ENCODE measurements at regions not wholly inside any gene's neighbourhood (a gene's known extent, or its start where the extent isn't known, plus 50 kb on each side); places are given as distances from the start of the nearest gene placed in this dataset.

DNA sequence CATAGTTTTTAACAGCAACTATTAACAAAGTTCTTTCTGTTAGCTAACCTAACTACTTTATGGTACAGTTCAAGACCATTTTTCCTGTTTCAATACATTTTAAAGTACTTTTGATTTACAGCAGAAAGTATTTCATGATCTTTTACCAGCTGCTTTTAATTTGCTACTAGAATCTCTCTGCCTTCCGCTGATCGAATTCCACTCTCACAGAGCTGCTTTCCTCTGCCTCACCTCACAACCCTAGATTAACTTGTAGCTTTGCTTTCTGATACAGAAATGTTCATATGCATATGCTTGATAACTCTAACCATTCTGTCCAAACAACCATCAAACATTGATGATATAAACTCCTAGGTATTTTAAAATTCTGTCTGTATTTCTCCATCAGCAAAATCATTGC, 463.2 kb upstream of the ZEB2 start:
- TF ChIP-seq, protein P1, sequence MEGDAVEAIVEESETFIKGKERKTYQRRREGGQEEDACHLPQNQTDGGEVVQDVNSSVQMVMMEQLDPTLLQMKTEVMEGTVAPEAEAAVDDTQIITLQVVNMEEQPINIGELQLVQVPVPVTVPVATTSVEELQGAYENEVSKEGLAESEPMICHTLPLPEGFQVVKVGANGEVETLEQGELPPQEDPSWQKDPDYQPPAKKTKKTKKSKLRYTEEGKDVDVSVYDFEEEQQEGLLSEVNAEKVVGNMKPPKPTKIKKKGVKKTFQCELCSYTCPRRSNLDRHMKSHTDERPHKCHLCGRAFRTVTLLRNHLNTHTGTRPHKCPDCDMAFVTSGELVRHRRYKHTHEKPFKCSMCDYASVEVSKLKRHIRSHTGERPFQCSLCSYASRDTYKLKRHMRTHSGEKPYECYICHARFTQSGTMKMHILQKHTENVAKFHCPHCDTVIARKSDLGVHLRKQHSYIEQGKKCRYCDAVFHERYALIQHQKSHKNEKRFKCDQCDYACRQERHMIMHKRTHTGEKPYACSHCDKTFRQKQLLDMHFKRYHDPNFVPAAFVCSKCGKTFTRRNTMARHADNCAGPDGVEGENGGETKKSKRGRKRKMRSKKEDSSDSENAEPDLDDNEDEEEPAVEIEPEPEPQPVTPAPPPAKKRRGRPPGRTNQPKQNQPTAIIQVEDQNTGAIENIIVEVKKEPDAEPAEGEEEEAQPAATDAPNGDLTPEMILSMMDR (IDR thresholded peaks at IDR 0.05): no peak
- no peak for TF ChIP-seq EZH2 (IDR thresholded peaks at IDR 0.05; ENCODE audit: borderline replicate concordance, insufficient read depth, low read depth, low read length, poor library complexity, severe bottlenecking)
